Gastrocnemius medialis (tissue), 4 donors: ENCODE measurements at regions not wholly inside any gene's neighbourhood (a gene's known extent, or its start where the extent isn't known, plus 50 kb on each side); places are given as distances from the start of the nearest gene placed in this dataset.

Experiments
- POLR2A ChIP-seq, 2 donors: fragments of 450-650 bp; IDR thresholded peaks; one replicate each; pipeline ENCODE4 v1.6.1; 2017; ENCODE audit warnings: antibody characterized with exemption in 2 of 2, mild to moderate bottlenecking in 2 of 2, moderate library complexity in 2 of 2
- TF ChIP-seq, protein P1 (sequence below), 5 experiments: fragments of 450-650 bp in 3 of 5; fragments of 200-600 bp in 2 of 5; sonication (generic) in 2 of 5; IDR thresholded peaks in 4 of 5; conservative IDR thresholded peaks in 1 of 5; 1 replicate in 4 of 5; 2 replicates in 1 of 5; pipeline ENCODE4 v1.5.1; 2016 to 2019; ENCODE audit warnings: antibody characterized with exemption in 5 of 5, mild to moderate bottlenecking in 3 of 5, moderate library complexity in 3 of 5

DNA sequence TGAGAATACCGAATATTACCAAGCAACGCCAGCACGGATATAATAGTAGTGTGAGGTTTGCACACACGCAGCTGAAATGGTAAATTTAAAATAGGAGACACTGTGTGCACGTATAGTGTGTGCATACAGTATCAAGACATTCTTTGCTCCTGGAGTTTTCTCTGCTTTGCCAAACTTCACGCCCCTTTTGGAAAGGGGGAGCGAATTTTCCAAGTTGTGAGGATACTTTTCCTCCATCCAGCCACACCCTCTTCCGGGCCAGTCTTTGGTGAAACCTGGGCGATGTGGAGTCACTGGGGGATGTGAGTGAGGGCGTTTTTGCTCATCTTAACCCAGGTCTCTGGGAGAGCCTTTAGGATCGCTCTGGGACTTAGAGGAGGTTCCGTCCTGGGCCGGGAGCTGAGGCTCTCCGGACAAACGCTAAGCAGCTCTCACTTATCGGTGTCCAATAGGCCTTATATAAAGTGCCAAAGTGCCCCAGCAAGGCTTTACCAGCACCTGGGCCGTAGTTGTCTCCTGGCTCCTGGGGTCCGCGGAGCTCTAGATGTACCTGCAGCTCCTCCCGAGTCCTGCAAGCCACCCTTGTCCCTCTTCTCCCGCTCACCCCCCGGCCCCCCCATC, 160.0 kb upstream of the MKI67 start:
- TF ChIP-seq, protein P1, sequence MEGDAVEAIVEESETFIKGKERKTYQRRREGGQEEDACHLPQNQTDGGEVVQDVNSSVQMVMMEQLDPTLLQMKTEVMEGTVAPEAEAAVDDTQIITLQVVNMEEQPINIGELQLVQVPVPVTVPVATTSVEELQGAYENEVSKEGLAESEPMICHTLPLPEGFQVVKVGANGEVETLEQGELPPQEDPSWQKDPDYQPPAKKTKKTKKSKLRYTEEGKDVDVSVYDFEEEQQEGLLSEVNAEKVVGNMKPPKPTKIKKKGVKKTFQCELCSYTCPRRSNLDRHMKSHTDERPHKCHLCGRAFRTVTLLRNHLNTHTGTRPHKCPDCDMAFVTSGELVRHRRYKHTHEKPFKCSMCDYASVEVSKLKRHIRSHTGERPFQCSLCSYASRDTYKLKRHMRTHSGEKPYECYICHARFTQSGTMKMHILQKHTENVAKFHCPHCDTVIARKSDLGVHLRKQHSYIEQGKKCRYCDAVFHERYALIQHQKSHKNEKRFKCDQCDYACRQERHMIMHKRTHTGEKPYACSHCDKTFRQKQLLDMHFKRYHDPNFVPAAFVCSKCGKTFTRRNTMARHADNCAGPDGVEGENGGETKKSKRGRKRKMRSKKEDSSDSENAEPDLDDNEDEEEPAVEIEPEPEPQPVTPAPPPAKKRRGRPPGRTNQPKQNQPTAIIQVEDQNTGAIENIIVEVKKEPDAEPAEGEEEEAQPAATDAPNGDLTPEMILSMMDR (IDR thresholded peaks at IDR 0.05 in 4 of 5, conservative IDR thresholded peaks at IDR 0.05 in 1 of 5) = no peak
- no peak for TF ChIP-seq POLR2A (IDR thresholded peaks at IDR 0.05)
